ENCODE measurements at regions not wholly inside any gene's neighbourhood (a gene's known extent, or its start where the extent isn't known, plus 50 kb on each side); places are given as distances from the start of the nearest gene placed in this dataset.
"Not testable (repeated sequence)": the region's sequence is repeated elsewhere in the genome, so short reads cannot be mapped to it uniquely, and the experiment has no call there.

DNA sequence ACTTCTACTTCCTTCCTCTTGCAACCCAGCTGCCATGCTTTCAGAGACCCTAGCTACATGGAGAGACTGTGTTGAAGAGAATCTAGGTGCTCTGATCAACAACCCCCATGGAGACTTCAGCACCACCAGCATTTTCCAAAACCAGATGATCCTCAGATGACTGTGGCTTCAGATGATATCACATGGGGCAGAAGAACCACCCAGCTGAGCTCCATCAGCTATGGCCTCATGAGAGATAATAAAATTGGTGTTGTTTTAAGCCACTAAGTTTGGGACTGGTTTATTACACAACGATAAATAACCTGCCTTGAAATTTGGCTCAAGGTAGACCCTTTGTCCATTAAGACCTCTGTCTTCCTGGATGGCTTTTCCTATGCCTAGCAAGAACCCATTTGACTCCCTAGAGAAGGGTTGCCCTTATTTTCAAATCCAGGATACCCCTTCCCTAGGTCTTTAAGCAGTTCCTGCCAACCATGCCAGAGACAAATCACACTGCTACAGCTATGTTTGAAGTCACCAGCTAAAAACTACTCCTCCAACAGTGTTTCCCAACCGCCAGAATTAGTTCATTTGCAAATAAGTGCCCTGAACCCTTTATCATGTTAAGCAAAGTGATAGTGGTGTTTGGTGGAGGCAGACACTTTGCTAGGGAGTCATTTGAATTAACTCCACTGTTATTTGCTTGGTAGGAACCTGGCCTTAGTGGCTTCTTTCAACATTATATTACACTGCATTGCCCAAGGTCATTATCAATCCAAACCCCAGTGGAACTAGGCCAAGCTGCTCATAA is 136.9 kb upstream of the PALS2 start:
- DNase-seq, result no peak

DNA sequence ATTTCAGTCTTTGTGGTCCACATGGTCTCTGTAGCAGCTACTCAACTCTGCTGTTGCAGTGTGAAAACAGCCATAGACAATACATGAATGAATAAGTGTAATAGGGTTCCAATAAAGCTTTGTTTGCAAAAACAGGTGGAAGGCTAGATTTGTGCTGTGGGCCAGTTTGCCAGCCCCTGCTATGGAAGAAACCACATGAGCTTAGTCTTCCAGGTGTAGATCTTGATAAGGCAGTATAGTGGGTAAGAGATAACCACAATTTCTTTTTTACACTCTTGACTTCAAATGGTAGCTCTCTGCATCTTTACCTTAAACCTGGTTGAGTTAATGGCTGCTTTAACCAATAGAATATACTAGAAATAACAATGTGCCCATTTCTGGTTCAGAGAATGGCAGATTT is 135.0 kb upstream of the PALS2 start:
- no peak for DNase-seq

DNA sequence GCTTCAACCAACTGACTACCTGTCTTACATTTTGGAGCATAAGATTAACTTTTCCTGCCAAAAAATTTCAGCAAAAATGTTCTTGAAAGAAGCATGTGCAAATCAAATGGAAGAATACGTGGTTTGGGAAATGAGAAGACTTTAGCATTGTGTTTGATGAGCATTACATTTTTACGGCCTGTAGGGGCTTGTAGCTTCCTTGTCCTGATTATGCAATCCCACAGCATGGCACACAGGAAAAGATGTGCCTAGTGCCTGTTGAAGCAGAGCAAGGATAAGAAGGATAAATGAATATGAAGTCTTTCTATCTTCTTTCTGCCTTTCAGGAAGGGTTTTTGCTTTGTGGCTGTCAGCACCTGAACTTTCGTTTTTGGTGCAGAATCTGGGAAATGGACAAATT is 134.1 kb upstream of the PALS2 start:
- not testable (repeated sequence) for DNase-seq

DNA sequence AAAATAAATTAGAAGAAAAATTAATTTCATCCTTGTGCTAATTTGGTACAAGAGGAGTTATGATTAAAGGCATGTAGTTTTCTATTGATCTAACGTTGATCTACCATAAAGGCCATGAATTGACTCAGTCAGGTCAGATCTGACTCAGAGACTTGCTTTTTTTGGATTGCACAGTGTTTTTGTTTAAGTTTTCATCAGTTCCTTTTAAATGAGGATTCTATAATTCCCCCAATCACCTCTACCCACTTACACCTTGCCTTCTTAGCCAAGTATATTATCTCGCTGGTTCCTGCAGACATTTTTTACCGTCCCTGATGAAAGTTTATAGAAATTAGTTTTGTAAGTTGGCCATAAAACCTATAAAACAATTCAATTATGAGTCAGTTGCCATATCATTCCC is 132.4 kb upstream of the PALS2 start:
- no peak for DNase-seq

DNA sequence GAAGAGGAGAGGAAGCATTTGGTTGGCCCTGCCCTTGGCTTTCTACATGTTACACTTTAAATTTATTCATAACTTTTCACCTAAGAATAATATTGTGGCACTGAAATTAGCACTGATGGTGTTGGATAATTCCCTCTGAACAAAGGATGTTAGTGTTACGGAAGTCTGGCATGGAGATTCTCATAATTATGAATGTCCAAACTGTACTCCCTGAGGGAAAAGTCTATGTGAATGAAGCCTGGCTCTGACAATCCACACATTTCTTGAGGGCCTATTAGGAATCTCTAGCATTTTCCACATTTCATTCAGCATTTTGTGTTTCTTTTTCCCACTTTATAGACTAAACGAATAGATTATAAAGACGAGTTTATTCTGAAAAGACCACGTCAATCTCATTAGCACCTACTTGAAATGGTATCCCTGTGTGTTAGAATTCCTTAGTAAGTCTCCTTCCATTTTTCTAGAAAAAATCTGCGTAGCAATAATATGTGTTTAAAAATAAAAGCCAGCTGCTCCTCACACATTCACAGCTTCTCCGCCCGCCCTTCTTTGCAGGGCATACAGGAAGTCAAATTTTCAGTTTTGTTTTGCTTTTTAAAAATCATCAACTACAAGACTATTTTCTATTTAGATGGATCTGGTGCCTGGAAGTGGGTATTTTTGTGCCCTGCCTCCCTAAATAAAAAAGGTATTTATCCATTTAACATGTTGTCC is 131.8 kb upstream of the PALS2 start:
- DNase-seq, result no peak

DNA sequence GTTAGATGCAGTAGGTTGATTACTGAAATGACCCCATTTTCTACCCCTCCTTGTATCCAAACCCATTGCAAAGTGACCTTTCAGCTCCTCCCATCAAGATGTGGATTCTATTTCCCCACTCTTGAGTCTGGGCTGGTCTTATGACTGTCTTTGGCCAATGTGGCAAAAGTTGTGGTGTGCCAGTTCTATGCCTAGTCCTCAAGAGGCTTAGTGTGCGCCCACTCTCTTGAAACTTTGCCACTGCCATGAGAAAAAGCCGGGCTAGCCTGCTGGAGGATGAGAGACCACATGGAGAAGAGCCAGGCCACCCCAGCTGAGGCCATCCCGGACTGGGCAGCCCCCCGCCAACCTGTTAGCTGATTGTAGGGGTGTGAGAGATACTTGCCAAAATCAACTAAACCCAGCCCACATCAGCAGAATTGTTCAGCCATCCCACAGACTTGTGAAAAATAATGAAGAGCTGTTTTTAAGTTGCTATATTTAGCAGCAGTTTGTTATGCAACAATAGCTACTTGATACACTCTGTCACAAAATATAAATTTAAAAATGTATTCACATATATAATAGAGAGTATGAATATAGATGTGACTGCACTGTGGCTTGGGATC is 131.0 kb upstream of the PALS2 start:
- peak; percentile 9 for DNase-seq

DNA sequence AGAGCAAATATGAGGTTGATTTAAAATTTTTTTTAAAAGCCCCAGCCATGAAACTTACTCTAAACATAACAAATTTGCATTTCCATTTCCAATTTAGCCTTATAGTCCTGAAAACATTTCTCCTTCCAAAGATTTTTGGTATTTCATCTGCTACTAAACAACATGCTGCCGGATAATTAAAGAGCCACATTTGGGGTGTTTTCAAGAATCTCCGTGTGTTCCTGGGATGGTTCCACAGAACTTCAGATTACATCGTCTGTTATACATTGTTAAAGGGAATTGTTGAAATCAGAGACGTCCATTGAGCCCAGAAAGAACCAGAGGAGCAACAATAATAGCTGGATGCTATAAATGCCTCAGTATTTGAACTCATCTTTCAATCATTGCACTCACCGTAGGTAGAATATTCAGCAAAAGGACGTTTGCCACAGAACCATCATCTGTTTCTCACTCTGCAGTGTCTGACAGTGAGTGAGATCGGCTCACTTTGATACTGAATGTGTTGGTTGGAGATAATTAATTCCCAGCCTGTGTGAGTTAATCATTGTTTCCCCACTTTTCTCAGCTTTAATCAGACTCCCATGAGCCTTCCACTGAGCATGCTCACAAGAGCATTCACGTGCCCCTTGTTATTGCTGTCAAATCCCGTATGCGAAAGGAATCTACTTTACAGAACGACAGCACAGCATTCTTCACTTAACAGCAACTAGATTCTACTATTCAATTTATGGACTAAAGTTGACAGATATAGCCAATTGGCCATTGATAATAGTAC is 128.4 kb upstream of the PALS2 start:
- no peak for DNase-seq

DNA sequence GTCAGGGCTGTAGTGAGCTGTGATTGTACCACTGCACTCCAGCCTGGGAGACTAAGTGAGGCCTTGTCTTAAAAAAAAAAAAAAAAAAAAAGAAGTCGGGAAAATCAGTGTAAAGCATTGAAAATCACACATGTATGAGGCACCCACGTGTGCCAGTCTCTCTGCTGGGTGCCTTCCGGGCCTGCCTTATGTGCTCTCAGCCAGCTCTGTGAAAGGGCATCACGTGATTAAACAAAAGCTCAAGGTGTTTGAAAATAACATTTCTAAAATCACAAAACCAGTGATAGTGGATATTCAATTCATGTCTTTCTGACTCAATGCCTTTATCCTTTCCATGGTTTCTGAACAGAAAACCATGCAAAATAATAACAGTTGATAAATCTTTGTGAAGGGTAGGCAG is 125.2 kb upstream of the PALS2 start:
- DNase-seq, result no peak

DNA sequence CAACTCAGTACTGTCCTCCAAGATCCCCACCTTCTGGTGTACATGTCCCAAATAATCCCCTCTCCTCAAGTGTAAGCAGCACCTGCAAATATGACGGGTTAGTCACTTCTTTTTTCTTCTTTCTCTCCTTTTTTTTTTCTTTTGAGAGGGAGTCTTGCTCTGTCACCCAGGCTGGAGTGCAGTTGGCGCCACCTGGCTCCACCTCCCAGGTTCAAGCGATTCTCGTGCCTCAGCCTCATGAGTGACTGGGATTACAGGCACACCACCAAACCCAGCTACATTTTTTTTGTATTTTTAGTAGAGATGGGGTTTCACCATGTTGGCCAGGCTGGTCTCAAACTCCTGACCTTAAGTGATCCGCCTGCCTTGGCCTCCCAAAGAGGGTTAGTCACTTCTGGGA is 123.8 kb upstream of the PALS2 start:
- DNase-seq, result not testable (repeated sequence)

DNA sequence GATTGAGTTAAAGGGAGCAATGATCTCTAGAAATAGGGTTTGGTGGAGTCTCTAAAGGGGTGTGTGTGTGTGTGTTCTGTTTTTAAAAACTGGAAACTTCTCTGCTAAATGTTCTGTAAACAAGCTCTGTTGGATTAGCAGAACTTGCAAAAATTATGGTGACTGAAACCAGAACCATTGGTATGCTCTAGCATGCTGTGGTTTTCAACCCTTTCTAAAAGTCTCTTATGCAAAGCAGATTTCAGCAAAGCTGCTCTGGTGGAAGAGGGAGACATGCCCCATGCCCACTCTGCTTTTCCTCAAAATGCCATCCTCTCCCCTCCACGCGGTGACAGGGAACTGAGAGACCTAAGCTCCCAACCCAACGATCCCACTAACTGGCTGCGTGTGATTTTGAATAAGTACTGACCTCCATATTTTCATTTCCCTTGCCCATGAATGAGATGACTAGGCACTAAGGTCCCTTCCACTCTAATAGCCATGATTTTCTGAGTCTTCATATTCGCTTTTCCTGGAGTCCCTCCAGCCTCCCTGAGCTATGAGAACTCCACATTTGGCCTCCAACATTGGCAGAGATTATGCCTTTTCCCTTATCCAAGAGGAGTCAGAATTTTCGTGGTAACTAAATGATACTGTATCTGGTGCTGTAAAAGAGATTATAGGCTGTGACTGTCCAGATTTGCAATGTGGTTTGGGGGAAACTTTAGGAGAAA is 117.3 kb upstream of the PALS2 start:
- DNase-seq, result no peak

DNA sequence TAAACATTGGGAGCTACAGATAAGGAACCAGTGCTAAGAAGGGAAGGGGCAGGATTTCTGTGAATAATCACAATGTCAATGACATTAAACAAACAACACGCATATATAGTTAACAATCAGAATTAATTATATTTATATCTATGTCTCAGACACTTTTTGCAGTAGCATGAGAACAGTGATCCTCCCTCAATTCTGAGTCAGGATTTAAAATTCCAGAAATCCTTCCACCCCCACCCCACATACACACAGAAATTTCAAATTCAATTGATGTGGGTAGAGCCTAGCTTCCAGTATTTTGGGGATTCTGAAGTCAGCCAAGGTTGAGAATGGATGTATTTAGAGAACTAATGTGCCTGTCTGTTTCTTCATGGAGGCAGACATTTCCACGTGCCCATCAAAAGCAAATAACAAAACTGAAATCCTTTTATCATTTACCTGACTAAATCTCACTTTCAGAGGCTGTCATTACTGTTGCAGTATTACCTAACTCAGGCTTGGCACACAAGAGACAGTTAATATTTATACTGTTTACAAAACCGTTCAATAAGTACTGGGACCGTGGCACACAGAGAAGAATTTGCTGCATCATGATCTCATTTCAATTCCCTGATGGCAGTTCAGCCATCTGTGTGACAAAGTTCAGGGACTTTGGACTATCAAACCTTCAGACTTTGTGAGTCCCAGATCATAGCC is 116.6 kb upstream of the PALS2 start:
- no peak for DNase-seq

DNA sequence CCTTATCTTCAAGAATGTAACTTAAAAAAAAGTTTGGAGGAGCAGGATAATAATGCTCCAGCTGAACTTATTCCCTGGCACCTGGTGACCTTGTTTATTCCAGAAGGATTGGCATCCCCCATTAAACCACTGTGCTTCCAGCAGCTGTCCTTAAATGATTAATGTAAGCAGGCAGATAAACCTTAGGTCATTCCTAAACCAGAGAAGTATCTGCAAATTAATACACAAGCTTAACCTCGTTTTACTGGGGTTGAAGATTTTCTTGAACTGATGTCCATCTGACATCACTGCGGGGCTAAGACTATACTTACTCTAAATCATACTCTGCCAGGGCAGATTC is 116.1 kb upstream of the PALS2 start:
- DNase-seq, result no peak

DNA sequence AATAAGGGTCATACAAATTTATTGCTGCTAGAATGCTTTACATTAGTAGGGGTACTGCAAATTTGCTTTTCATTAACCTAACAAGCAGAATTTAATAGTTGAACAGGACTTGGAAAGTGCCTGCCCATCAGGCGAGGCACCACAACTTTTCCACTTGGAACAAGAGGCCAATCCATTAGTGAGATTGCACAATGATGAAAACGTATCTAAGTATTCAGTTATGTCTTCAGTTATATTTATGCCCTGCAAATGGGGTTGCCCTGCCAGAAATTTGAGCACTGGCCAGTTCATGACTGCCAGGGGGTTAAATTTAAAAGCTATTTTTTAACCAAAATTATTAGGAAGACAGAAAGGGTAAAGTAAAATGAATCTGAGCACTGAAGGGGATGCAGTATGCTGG is 111.1 kb upstream of the PALS2 start:
- DNase-seq, result no peak

DNA sequence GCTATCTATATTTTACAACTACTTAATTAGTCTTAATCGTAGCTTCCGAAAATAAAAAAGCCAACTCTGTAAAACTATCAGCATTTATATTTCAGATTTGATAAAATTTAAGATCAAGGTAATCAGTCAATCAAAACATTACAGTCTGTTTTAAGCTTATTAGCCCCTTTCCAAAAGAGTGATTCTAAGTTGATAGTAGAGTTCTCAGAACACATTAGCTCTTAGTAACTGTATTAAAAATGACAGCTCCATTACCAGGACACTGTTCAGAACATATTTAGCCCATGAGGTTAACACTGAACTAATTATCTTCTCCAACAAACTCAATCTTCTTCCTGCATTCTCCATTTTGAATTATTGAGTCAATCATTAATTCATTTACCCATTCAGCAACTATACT is 110.3 kb upstream of the PALS2 start:
- no peak for DNase-seq

DNA sequence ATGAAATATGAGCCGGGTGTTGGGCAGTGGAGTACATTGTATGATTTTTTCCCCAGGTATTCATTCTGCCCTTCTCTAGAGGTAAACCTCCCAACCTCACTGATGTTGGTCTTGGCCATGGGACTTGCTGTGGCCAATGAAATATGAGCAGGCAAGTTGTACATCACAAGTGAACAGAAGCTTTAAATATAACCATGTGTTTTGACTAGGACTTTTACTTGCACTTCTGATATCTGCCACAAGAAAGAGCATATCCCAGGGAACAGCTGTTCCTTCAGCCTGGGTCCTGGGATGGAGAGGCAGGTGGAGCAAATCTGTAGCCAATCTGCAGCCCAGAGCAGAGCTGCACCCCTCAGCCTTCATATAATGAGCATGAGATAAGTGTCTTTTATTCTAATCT is 109.8 kb upstream of the PALS2 start:
- no peak for DNase-seq

DNA sequence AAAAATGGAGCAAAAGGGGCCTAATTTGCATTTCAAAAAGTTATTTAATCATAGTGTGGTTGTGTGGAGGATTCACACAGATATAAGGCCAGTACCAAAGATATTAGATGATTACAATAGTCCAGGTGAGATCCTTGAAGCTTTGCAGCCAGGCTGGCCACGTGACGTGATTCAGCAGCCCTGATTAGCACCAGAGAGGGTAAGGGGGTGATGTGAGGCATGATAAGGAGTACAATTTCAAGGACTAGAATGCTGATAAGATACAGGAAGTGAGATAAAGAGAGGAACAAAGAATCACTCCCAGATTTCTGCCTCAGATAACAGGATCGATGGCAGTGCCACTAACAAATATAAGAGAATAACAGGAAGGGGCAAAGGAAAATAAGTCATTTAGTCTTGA is 108.4 kb upstream of the PALS2 start:
- DNase-seq, result no peak

DNA sequence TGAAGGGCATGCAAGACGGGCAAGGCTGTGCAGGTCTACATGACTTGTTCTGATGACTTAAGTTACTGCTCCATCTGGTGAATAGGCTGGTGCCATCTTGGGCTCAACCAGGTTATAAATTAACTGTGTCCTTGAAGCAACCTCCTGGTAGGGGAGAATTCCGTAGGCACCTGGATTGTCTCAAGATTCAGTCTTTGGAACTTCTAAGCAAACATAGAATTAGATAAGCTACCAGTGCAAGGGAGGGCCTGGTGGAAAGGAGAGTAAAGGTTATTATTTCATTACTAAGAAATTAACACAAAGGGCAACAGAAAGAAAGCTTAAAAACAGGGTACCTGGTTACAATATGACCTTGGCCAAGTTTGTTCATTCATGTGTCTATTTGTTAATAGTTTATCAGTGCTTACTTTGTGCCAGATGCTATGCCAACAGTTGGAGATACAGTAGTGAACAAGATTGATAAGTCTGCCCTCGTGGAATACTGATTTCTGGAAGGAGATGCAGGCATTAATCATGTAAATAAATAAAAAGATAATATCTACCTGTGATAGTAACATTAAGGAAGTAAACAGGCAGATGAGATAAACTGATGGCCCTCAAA is 107.0 kb upstream of the PALS2 start:
- DNase-seq, result no peak

DNA sequence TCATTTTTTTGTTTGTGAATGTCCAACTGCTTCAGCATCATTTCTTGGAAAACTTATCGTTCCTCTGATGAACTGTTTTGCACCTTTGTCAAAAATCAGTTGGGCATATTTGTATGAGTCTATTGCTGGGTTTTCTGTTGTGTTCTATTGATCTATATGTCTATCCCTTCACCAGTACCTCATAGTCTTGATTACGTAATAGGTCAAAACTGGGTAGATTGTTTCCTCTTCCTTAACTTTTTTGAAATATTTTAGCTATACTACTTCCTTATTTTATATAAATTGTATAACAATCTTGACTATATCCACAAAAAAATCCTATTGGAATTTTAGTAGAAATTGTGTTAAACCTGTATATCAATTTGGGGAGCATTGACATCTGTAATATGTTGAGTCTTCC is 104.1 kb upstream of the PALS2 start:
- no peak for DNase-seq

DNA sequence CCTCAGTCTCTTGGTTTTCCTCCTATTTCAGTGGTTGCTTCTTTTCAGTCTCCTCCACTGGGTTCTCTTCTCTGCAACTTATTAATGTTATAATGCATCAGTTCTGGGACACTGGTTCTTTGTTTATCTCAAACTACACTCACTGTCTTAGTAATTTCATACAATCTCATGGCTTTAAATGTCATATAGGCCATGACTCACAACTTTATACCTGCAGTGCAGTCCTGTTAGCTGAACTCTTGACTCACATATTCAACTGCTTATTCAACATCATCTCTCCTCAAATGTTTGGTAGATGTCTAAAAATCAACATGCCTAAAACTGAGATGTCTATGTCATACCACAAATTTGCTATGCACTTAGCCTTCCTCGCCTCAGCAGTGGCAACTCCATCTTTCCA is 101.2 kb upstream of the PALS2 start:
- DNase-seq, result no peak

DNA sequence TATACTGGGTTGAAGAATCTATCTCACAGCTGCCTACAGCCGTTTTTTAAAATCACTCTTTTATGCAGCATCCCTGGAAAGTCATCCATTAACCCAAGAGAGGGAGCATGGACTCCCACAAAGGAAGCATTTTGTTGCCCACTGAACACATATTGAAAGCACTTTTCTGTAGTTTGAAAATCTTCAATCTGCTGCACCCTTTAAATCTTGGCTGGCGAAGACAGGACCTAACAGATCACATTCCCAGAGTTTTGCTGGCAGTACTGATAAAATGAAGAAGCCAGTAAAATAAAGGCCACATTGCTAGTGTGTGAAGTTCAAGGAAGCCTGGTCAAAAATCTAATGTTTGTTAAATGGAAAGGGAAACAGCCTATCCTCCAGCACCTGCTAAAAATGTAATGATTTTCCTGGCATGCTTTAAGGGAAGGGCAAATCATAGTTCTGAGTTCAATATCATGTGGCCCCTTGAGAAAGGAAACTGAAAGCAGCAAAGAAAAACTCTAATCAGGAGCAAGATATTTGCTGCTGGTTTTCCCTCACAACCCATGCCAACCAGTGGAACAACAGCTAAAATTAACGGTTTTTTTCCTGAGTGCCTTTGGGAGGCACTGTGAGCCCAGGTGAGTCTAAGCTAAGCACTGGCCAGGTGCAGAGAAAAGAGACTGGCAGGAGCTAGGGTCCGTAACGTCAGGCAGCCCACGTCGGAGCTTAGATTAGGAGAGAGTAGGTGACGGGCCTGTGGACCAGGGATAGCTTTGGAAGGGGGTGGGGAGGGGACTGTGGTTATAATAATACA is 97.9 kb upstream of the PALS2 start:
- DNase-seq, result no peak

DNA sequence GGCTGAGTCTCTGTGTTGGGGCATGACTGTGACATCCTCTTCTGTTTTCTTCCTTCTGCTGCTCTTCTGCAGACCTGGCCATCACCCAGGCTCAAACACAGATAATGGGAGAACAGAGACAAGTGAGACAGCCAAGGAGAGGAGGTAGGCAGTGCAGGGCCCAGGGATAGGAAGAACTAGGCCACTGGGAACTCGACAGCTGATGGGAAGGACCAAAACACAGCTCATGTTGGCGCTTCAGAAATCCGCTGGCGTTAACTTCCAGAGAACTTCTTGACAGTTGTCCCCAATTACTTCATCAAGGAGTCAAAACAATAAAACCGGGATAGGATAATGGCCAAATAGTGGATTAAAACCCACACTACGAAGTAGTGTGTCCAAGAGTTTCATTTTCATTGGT is 97.0 kb upstream of the PALS2 start:
- no peak for DNase-seq

Measured in occipital lobe (tissue), 1 donor.